ENCODE measurements at regions not wholly inside any gene's neighbourhood (a gene's known extent, or its start where the extent isn't known, plus 50 kb on each side); places are given as distances from the start of the nearest gene placed in this dataset.

GRCh38 chr6:26158076-26158580 lies 70.9 kb downstream of the HFE start:
- H3K27ac ChIP-seq, result peak overlapping the region; percentile 90
- TF ChIP-seq CTCF (conservative IDR thresholded peaks at IDR 0.05), result no peak

GRCh38 chr6:26158581-26159356 lies 71.5 kb downstream of the HFE start:
- TF ChIP-seq CTCF (conservative IDR thresholded peaks at IDR 0.05), result no peak
- peak overlapping the region; percentile 90 for H3K27ac ChIP-seq

- peak overlapping the region; percentile 90 for H3K27ac ChIP-seq
- no peak for TF ChIP-seq CTCF (conservative IDR thresholded peaks at IDR 0.05)
Measured at GRCh38 chr6:26159357-26160273, 72.4 kb downstream of the HFE start.

GRCh38 chr6:26161322-26161721 lies 74.1 kb downstream of the HFE start:
- H3K27ac ChIP-seq, result no peak overlapping the region
- no peak for TF ChIP-seq CTCF (conservative IDR thresholded peaks at IDR 0.05)

- TF ChIP-seq CTCF (conservative IDR thresholded peaks at IDR 0.05), result no peak
- no peak overlapping the region for H3K27ac ChIP-seq
Measured at GRCh38 chr6:26162399-26162798, 75.2 kb downstream of the HFE start.

GRCh38 chr6:26163427-26164119 lies 76.3 kb downstream of the HFE start:
- H3K27ac ChIP-seq, result no peak overlapping the region
- no peak for TF ChIP-seq CTCF (conservative IDR thresholded peaks at IDR 0.05)

GRCh38 chr6:26164120-26164505 lies 76.9 kb downstream of the HFE start:
- H3K27ac ChIP-seq, result no peak overlapping the region
- TF ChIP-seq CTCF (conservative IDR thresholded peaks at IDR 0.05), result no peak

Measured in VCaP (cell line).